Stimulated activated naive CD8-positive, alpha-beta T cell treated with anti-CD3 and anti-CD28 coated beads, Interleukin-15, Interleukin-2, amounts not matched to agents 100 U/mL and 50 U/mL, for 24 hours (primary cell): ENCODE measurements at regions not wholly inside any gene's neighbourhood (a gene's known extent, or its start where the extent isn't known, plus 50 kb on each side); places are given as distances from the start of the nearest gene placed in this dataset.
"Not testable (repeated sequence)": the region's sequence is repeated elsewhere in the genome, so short reads cannot be mapped to it uniquely, and the experiment has no call there.

Experiments
- ATAC-seq: fragments of 150-1000 bp; cut with Tn5 transposase; one replicate; pipeline ENCODE4 v1.10.0; 2021
- DNase-seq: peaks from one replicate; pipeline ENCODE4 v3.0.0; 2021

DNA sequence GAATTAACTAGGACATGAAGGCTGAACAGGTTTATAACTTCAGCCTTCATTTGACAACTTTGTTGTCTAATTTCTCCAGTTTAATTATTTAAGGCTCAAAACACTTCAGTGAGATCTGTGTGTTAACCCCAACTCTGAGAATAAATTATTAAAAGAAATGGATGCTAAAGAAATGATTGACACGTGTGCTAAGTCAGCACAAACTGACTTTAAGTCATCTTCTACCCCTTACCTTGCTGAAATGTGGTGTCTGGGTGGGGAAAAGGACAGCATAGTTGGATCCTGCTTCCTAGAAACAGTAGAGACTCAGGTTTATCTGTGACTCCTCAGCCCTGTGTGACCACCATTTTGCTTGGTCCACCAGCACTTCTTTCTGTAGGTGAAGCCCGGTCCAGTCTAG lies 324.8 kb upstream of the NPSR1 start:
- ATAC-seq = no peak

DNA sequence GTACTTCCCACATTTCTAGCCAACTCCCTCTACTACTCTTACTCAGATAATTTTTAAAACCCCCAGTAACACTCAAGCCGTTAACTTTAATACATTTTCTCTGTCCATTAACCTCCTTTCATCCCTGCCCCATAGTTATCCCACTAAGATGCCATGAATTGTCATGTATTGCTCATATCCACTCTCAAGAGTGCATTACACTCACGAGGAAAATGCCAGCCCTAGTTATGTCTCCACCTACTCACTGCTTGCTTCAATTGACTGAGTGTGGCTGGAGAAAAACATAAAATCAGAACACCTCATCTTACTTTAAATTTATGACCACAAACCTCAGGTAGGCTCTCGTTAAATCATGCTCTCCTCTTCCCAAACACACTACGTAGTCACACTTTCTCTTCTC lies 324.1 kb upstream of the NPSR1 start:
- no peak for ATAC-seq
- no peak for DNase-seq

More for the DNA sequence above, 324.8 kb upstream of the NPSR1 start:
- no peak for DNase-seq

DNA sequence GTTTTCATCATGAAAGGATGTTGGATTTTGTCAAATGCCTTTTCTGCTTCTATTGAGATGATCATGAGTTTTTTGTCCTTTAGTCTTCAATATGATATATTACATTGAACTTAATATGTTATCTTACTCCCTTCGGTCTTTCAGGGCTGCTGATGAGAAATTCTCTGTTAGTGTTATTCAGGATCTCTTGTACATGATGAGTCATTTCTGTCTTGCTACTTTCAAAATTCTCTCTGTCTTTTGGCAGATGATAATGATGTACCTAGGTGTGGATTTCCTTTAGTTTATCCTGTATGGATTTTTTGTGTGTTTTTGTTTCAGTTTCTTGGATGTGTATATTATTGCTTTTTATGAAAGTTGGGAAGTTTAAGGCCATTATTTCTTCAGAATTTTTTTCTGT lies 320.9 kb upstream of the NPSR1 start:
- DNase-seq (no peak), ATAC-seq (no peak)

DNA sequence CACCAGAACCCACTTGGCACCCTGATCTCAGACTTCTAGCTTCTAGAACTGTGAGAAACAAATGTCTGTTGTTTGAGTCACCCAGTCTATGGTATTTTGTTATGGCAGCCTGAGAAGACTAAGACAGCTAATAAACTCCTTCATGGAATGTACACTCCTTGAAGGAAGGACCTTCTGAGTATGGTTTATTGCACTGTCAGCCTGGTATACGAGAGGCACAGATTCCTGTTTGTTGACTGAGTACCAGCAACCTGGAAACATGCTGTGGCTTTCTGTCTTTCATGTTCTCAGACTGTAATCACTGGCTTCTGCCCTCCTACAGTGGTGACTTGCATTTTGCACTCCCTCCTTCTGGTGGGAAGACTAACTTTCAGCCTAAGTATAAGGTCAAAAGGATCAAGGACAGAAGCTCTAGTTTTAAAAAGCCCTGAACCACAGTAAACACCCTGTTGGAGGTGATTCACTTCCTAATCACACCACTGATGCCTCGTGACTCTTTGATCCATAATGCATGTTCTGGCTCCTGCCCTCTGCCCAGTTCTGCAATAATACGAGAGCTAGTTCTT lies 319.0 kb upstream of the NPSR1 start:
- no peak for ATAC-seq
- no peak for DNase-seq

DNA sequence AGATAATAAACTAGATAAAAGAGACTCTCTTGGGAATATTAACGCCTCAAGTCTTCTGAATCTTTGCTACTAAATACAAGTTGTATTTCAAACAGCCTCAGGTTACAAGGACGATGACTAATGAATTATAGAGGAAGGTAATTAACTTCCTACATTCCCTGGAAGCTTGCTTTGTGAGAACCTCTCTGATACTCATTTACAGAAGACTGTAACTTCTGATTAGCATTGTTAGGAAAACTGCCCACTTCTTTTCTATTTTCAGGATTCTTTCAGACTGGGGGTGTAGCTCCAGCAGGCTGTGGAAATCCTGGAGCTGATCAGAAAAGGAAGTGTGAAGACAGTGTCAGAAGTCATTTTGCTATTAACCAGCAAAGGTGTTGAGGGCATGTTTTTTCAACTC lies 316.7 kb upstream of the NPSR1 start:
- no peak for ATAC-seq
- no peak for DNase-seq

DNA sequence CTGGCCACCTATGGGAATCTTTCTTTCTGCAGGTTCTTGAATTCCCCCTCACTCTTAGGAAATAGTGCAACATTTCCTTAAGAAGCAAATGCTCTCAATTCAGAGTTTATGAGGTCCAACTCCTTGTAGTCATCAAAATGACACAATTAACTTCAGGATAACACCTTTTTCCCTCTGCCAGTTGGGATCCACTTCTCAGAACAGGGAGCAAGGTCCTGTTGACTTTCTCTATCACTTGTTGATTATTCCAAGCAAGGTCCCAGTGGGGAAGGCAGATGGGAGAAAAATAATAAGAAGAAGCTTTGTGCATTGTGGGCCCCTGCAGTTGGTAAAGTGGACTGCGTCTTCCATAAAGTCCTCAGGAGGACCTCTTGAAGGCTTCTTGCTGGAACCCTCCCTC lies 315.6 kb upstream of the NPSR1 start:
- no peak for ATAC-seq
- no peak for DNase-seq

DNA sequence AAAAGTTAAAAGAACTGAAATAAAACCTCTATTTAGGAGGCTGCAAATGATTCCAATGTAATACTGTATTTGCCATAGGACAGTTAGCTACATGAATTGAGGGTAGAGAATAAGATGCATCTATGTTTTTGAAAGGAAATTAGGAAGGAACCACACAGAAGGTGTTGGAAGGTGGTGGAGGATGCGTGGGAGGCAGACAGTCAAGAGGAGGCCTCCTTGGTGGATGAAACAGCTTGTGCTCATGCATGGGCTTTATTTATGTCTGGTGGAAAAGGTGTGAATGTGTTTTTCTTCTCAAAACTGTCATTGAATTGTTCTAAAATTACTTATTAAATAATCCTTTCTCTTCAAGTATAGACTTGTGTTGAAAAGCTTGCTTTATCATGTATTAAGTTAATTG lies 314.4 kb upstream of the NPSR1 start:
- no peak for ATAC-seq
- no peak for DNase-seq

DNA sequence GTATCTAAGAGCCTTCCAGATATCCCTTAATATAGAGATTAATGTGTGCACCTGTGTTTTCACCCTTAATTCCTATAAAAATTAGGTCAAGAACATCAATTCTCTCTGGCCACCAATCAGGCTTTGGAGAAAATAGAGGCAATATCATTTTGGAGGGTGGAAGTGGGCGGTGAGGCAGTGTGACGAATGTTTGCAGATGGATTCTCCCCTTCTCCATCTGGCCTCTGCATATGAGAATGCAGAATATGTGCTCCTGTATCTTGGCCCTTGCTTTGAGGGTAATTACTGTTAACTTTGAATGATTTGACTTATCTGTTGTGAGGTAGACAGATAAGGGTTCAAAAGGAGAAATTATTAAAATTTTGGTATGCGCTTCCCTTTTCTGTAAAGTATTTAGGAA lies 304.0 kb upstream of the NPSR1 start:
- ATAC-seq = no peak
- no peak for DNase-seq

DNA sequence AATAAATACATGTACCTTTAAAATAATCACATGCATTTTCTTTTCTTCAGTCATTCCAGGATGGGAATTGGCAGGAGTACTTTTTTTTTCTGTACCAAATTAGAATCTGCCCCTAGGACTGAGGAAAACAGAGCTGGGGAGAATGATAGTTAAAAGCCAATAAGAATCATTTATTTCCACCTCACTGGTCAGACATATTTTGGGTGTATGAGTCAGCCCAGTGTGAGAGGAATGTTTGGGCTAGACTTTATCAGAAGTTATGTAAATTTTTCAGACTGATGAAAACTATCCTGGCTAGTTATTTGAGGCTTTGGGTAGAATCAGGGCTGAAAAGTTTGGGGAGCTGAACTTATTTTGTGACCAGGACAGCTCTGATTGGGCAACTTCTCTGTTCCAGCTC lies 303.1 kb upstream of the NPSR1 start:
- DNase-seq = no peak

DNA sequence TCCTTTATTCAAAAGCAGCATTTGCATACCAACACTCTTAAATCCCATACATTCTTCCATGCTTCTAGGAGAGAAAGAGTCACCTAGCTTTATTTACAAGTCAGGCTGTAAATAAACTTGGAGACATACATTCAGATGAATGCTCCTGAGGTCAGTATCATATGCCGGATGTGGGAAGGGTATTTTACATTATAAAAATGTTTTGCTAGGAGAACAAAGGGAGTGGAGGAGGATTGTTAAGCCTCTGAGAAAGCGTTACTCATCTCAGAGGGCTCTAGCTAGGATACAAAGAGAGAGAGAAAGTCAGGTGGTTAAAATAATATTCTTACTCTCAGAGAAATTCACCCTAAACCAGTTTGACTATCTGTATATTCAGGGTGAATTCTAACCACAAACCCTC lies 300.9 kb upstream of the NPSR1 start:
- no peak for ATAC-seq
- DNase-seq = no peak

More for the DNA sequence above, 303.1 kb upstream of the NPSR1 start:
- no peak for ATAC-seq

DNA sequence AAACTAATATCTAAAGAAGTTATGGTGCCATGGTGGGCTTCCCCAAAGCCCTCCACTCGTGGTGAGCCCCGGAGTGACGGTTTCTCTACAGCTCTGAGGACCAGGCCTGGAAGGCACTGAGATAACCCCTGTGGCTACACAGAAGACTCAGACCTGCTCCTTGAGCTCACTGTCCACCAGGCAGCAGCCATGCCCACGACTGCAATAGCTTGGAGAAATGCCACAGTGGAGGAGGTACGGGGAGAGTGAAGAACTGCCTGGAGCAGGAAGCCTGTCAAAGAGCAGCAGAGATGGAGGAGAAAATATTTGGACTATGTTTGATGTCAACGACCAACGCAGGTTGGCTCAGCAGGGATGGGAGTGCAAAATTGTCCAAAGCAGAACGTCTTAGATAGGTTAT lies 300.1 kb upstream of the NPSR1 start:
- DNase-seq (no peak), ATAC-seq (no peak)

DNA sequence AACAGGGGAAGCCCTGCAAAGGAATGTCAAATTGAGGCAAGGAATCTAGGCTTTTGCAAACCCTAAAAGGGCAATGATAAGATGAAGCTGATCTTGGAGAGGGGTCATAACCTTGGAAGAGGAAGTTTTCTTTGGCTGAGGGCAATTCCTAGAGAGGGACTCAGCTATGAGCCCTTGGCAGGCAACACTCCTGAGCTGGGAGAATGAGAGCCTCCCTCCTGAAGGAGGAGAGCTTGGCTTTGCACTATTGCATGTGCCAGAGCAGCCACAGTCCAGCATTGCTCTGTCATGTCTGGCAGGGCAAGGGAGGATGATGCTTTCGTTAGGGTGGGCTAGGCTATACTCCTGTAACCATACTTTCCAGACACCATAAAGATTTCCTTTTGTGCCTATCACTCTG lies 299.4 kb upstream of the NPSR1 start:
- ATAC-seq = not testable (repeated sequence)

DNA sequence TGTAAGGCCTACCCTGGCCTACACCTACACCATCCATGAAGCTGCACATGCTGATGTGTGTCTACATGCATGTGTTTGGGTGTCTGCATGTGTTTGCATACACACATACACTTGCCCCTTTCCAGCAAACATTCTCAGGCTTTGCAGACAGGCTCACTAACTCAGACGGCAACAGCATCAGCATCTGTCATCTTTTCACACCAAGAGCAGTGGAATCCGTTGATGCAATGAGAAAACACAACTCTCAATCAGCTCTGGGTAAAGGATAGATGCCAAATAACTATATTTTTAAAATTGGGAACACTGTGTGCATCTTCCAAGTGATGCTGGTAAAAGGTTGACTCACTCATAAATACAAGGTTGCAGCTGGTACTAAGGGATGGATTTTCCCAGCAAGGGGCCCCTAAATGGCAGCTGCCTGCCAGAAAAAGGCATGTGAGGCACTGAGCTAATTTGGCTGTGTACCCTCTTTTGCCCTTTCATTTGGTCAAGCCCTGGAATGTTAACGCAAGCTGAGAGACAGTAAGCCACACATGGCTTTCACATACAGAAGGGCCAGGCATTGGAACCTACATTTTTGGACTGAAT lies 296.3 kb upstream of the NPSR1 start:
- no peak for ATAC-seq
- DNase-seq = no peak

More for the DNA sequence above, 299.4 kb upstream of the NPSR1 start:
- DNase-seq = not testable (repeated sequence)

DNA sequence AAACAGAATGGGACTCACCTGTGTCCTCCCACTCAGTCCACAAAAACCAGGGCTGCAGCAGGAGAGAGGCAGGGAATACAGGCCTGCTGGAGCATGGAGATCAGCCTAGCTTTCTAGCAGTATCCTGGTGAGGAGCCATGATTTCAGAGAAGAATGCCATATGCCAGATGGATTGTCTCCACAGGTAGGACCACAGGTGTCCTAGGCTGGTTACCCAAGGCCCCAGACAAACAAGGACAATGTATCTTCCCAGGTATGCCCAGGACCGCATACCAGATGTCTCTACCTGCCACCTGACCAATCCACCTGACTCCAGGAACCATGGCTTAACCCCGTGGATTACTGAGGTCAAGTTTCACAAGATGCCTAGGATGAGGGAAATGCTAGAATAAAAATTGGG lies 295.4 kb upstream of the NPSR1 start:
- ATAC-seq (no peak), DNase-seq (no peak)

DNA sequence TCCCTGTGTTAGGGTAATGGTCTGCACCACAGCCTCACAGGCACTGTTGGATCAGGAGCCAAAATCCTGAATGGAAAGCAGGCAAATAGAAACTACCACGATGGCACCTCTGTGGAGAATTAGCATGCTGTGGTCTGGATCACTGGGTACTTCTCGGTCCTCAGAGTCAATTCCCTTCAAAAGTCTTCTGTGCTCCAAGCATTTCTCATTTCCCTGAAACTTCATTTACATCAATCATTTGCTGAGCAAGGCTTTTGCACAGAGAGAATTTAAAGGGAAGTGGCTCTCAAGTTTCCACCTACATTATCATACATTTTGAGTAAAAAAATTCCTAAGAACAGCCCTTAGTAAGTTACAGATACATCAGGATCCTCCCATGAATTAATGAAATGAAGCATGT lies 293.9 kb upstream of the NPSR1 start:
- DNase-seq (no peak), ATAC-seq (no peak)

DNA sequence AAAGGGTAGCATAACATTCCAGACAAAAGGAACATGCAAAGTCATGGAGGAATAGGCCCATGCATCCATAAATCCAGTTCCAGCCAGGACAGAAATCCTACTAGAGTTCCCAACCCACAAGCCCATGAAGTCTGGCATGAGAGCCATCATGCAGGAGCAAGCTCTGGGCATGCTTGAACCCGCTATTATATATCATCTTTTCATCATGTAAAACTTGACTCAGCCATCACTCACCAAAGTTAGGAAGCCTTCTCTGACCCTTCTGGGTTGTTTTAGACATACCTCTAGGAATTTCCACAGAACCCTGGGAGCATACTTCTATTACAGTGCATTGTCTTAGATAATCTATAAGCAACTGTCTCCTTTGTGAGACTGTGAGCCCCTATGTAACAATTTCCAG lies 293.0 kb upstream of the NPSR1 start:
- DNase-seq (no peak), ATAC-seq (no peak)

DNA sequence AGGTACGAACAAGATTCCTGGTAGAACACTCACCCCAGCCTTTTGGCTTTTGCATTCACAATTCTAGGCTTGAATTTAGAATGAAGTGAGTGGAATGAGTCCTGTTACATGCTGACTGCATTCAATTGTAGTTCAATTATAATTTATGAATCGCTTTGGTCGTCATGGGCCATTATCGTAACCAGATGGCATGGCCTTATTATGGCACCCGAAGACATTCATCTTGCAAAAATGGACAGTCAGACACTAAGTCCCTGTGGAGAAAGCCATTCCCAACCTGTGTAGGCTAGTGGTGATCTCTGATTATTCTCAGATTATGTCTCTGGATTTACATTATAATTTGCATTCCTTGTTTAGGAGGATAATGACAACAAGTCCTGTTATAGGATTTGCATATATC lies 292.4 kb upstream of the NPSR1 start:
- no peak for DNase-seq
- ATAC-seq = no peak

DNA sequence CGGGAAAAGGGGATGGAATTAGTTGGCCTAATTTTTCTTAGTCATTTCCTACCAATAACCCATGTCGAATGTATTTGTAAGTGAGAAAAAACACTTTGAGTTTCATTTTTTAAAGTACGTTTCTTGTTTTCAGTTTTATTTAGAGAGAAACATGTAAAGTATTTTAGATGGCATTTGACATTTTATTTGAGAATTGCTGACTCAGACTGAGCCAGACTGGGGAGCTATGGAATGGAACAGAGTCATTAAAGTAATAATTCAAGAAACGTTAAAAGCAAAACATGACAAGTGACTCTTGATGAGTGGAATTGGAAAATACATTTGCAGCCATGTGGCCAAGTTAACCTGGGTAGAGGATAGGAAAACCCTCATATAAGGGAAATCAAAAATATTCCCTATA lies 286.1 kb upstream of the NPSR1 start:
- DNase-seq = no peak
- no peak for ATAC-seq

DNA sequence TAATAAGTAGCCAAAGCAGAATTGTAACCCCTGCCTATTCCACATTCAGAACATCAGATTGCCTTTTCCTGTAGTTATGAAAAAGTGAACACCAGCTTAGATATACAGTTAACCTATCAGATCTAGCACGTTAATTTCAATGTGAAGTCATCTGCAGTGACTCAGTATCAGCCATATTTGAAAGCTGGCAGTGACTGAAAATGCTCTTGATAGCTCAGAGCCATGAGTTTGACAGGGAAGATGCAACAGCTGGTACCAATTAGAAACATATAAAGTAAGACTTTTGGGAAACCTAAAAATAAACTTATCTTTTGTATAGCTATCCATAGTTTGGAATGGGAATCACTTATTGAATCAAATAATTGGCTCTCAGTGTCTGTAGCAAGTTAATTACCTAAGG lies 284.1 kb upstream of the NPSR1 start:
- DNase-seq = no peak
- ATAC-seq = no peak

DNA sequence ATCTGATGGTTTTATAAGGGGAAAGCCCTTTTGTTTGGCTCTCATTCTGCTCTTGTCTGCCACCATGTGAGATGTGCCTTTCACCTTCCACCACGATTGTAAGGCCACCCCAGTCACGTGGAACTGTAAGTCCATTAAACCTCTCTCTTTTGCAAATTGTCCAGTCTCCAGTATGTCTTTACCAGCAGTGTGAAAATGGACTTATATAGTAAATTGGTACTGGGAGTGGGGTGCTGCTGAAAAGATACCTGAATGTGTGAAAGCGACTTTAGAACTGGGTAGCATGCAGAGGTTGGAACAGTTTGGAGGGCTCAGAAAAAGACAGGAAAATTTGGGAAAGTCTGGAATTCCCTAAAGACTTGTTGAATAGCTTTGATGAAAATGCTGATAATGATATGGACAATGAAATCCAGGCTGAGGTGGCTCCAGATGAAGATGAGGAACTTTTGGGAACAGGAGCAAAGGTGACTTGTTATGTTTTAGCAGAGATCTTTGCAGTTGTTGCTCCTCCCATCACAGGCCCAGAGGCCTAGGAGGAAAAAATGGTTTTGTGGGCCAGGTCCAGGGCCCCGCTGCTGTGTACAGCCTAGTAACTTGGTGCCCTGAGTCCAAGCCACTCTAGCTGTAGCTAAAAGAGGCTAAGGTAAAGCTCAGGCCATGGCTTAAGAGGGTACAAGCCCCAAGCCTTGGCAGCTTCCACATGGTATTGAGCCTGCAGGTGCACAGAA lies 275.7 kb upstream of the NPSR1 start:
- ATAC-seq (no peak), DNase-seq (no peak)

DNA sequence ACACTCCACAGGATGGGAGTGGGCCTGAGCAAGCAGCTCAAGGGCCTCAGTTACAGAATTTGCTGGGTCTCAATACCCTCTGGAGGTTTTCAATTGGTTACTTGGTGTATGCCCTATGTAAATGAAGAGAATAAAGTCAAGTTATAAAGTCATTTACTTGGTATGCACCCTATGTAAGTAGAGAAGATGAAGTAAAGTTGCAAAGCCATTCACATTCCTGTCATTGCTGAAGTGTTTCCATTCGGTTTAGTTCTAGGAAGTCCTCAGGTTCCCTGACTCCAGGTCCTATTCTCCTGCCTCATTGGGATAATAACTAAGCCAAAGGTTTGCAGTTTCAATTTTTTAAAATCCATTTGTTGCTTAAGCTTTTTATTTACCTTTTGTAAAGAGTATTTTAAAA lies 272.6 kb upstream of the NPSR1 start:
- DNase-seq (no peak), ATAC-seq (no peak)

DNA sequence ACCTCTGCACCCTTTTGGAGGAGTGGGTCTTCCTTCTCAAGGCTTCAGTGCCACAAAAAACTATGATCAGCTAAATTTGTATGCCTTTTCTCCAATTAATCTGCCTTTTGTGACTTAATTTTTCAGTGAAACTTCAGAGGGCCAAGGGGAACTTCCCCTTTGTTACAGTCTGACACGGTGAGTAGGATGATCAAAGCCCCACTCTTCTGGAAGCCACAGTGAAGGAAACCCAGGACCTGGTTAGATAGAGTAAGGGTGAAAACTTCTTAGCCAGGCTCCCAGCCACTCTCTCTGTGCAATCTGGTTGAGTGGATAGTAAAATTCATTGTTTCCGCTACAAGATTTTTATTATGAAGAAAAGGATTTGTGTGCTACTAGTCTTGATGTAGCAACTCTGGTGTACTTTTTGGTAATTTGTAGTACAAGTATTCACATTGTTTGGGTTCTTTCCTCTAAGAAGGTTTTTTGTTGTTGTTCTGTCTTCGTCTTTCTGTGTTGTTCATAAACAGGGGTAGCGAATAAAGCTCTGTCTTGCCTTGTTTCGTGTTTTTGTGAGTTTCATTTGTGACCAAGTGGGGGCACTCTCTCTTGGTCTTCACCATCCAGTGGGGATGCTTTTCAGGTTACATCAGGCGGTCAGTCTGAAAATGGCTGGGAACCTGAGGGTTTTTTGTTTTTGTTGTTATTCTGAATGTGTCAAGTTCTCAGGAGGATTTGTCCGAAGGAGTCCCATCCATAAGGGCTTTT lies 268.5 kb upstream of the NPSR1 start:
- ATAC-seq = no peak
- DNase-seq = no peak

DNA sequence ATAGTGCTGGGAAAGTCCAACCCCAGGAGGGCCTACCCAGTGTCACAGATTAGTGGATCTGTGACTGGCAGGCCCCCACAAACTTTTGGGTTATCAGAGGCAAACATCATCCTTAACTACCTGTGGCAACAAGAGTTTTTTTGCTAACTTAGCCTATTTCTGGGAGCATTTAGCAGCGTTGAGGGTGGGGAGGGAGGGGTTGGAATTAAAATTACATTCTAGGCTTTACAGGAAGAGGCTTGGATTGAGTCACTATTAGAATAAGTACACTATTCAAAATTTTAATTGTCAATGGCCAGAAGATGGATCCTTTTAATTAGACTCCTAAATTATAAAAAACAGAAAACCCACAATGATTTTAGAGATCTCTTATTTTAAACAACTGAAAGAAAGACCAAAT lies 267.9 kb upstream of the NPSR1 start:
- ATAC-seq (no peak), DNase-seq (no peak)
